HG02970 (cell line): ENCODE measurements at regions not wholly inside any gene's neighbourhood (a gene's known extent, or its start where the extent isn't known, plus 50 kb on each side); places are given as distances from the start of the nearest gene placed in this dataset.

ENCODE experiments used
- ATAC-seq: cut with Tn5 transposase; IDR thresholded peaks from one replicate; pipeline ENCODE4 v1.9.1; 2021; ENCODE audit warnings: mild to moderate bottlenecking, moderate library complexity, moderate number of reproducible peaks; ENCODE audit not compliant: unreplicated experiment, low FRiP score

GRCh38 chr5:4640795-4641194 lies 499.3 kb upstream of the ADAMTS16 start:
- ATAC-seq, result no peak

- ATAC-seq, result no peak
Measured at GRCh38 chr5:4642525-4642924, 497.6 kb upstream of the ADAMTS16 start.

- ATAC-seq, result no peak
Measured at GRCh38 chr5:4643190-4643589, 496.9 kb upstream of the ADAMTS16 start.

- no peak for ATAC-seq
Measured at GRCh38 chr5:4643960-4644359, 496.2 kb upstream of the ADAMTS16 start.

- ATAC-seq, result no peak
Measured at GRCh38 chr5:4646715-4647375, 493.3 kb upstream of the ADAMTS16 start.

GRCh38 chr5:4647955-4648354 lies 492.2 kb upstream of the ADAMTS16 start:
- no peak for ATAC-seq

- ATAC-seq, result no peak
Measured at GRCh38 chr5:4651806-4652565, 488.1 kb upstream of the ADAMTS16 start.

- ATAC-seq, result no peak
Measured at GRCh38 chr5:4653475-4653874, 486.7 kb upstream of the ADAMTS16 start.

GRCh38 chr5:4659851-4660250 lies 480.3 kb upstream of the ADAMTS16 start:
- no peak for ATAC-seq

GRCh38 chr5:4661326-4661725 lies 478.8 kb upstream of the ADAMTS16 start:
- no peak for ATAC-seq

- no peak for ATAC-seq
Measured at GRCh38 chr5:4661836-4662235, 478.3 kb upstream of the ADAMTS16 start.

GRCh38 chr5:4662756-4663155 lies 477.4 kb upstream of the ADAMTS16 start:
- no peak for ATAC-seq

GRCh38 chr5:4665911-4666310 lies 474.2 kb upstream of the ADAMTS16 start:
- no peak for ATAC-seq

- no peak for ATAC-seq
Measured at GRCh38 chr5:4674166-4674565, 466.0 kb upstream of the ADAMTS16 start.

- ATAC-seq, result no peak
Measured at GRCh38 chr5:4676934-4677333, 463.2 kb upstream of the ADAMTS16 start.

GRCh38 chr5:4684946-4685345 lies 455.2 kb upstream of the ADAMTS16 start:
- ATAC-seq, result no peak

- no peak for ATAC-seq
Measured at GRCh38 chr5:4698596-4698995, 441.5 kb upstream of the ADAMTS16 start.

GRCh38 chr5:4699592-4699991 lies 440.5 kb upstream of the ADAMTS16 start:
- no peak for ATAC-seq

- ATAC-seq, result no peak
Measured at GRCh38 chr5:4700069-4700468, 440.1 kb upstream of the ADAMTS16 start.

- ATAC-seq, result no peak
Measured at GRCh38 chr5:4700871-4701270, 439.3 kb upstream of the ADAMTS16 start.

GRCh38 chr5:4703931-4704458 lies 436.1 kb upstream of the ADAMTS16 start:
- ATAC-seq, result no peak

- ATAC-seq, result no peak
Measured at GRCh38 chr5:4704951-4705350, 435.2 kb upstream of the ADAMTS16 start.
